WTC11 (cell line): ENCODE measurements at regions not wholly inside any gene's neighbourhood (a gene's known extent, or its start where the extent isn't known, plus 50 kb on each side); places are given as distances from the start of the nearest gene placed in this dataset.
A peak's percentile ranks its signal among the peaks of the same experiment; 100 is the strongest.

Source experiments
- ATAC-seq: fragments of 200-7000 bp; cut with Tn5 transposase; 2 replicates; pipeline ENCODE4 v1.10.0; 2021; ENCODE audit warnings: mild to moderate bottlenecking, moderate library complexity
- CTCF ChIA-PET: fragments of 300-600 bp; sonication (Branson Sonifier 250); formaldehyde crosslinking; loops from one replicate; lab custom pipeline; 2021; ENCODE audit warnings: antibody characterized with exemption; lab: Charles Lee
- POLR2A ChIA-PET: fragments of 350-600 bp; sonication (Branson Sonifier 250); formaldehyde crosslinking; loops from one replicate; lab custom pipeline; 2021; ENCODE audit warnings: antibody characterized with exemption; lab: Charles Lee
- DNase-seq: peaks from one replicate; pipeline ENCODE4 v3.0.0; 2021; ENCODE audit warnings: low spot score
- H3K27ac Mint-ChIP-seq: 2 replicates; pipeline ENCODE4 v1.8.0; 2021; ENCODE audit warnings: mixed read lengths
- H3K27me3 Mint-ChIP-seq: 2 replicates; pipeline ENCODE4 v1.8.0; 2021; ENCODE audit warnings: low read depth, mild to moderate bottlenecking, moderate library complexity, mixed read lengths
- H3K36me3 Mint-ChIP-seq: 2 replicates; pipeline ENCODE4 v1.8.0; 2021; ENCODE audit warnings: mixed read lengths
- H3K4me1 Mint-ChIP-seq: 2 replicates; pipeline ENCODE4 v1.8.0; 2022; ENCODE audit warnings: mixed read lengths
- H3K4me3 Mint-ChIP-seq: 2 replicates; pipeline ENCODE4 v1.8.0; 2021; ENCODE audit warnings: mild to moderate bottlenecking, moderate library complexity, mixed read lengths
- H3K9me3 Mint-ChIP-seq: 2 replicates; pipeline ENCODE4 v1.8.0; 2021; ENCODE audit warnings: mixed read lengths
- ATF1 ChIP-seq: sonication (generic); formaldehyde crosslinking; IDR thresholded peaks from 2 replicates; pipeline ENCODE4 v1.8.1; 2023; ENCODE audit warnings: mild to moderate bottlenecking, moderate library complexity, missing genetic modification reagents
- CREB1 ChIP-seq: sonication (generic); formaldehyde crosslinking; IDR thresholded peaks from 2 replicates; pipeline ENCODE4 v1.8.0; 2023; ENCODE audit warnings: mild to moderate bottlenecking, missing genetic modification reagents
- E2F1 ChIP-seq: sonication (generic); formaldehyde crosslinking; IDR thresholded peaks from 2 replicates; pipeline ENCODE4 v1.8.0; 2022; ENCODE audit warnings: mild to moderate bottlenecking, missing genetic modification reagents
- EMX1 ChIP-seq: fragments of 250-450 bp; sonication (Bioruptor Pico); IDR thresholded peaks from 2 replicates; pipeline ENCODE4 v1.8.0; 2021; ENCODE audit warnings: mild to moderate bottlenecking
- FOXJ3 ChIP-seq: sonication (generic); formaldehyde crosslinking; IDR thresholded peaks from 2 replicates; pipeline ENCODE4 v1.9.0; 2021; ENCODE audit warnings: missing genetic modification reagents, mild to moderate bottlenecking, borderline replicate concordance
- GABPB1 ChIP-seq: sonication (generic); formaldehyde crosslinking; IDR thresholded peaks from 2 replicates; pipeline ENCODE4 v1.8.1; 2023; ENCODE audit warnings: mild to moderate bottlenecking, missing genetic modification reagents
- GTF2I ChIP-seq: fragments of 250-450 bp; sonication (Bioruptor Pico); conservative IDR thresholded peaks from 2 replicates; pipeline ENCODE4 v1.4.0; 2021; ENCODE audit warnings: mild to moderate bottlenecking
- IRF2 ChIP-seq: sonication (generic); formaldehyde crosslinking; IDR thresholded peaks from 2 replicates; pipeline ENCODE4 v1.8.0; 2022; ENCODE audit warnings: low read depth, missing genetic modification reagents, borderline replicate concordance
- NFYB ChIP-seq: sonication (generic); formaldehyde crosslinking; conservative IDR thresholded peaks from 2 replicates; pipeline ENCODE4 v1.8.0; 2022; ENCODE audit warnings: low read depth, missing genetic modification reagents
- NR3C1 ChIP-seq: sonication (generic); formaldehyde crosslinking; conservative IDR thresholded peaks from 2 replicates; pipeline ENCODE4 v1.8.1; 2023; ENCODE audit warnings: low read depth, mild to moderate bottlenecking, missing genetic modification reagents
- RORB ChIP-seq: fragments of 250-450 bp; sonication (Bioruptor Pico); IDR thresholded peaks from 2 replicates; pipeline ENCODE4 v1.9.0; 2021; ENCODE audit warnings: mild to moderate bottlenecking
- SMAD4 ChIP-seq: sonication (generic); formaldehyde crosslinking; IDR thresholded peaks from 2 replicates; pipeline ENCODE4 v1.8.0; 2022; ENCODE audit warnings: mild to moderate bottlenecking, missing genetic modification reagents
- SOX15 ChIP-seq: fragments of 250-450 bp; sonication (Bioruptor Pico); IDR thresholded peaks from 2 replicates; pipeline ENCODE4 v1.9.0; 2021; ENCODE audit warnings: mild to moderate bottlenecking
- SP1 ChIP-seq: sonication (generic); formaldehyde crosslinking; conservative IDR thresholded peaks from 2 replicates; pipeline ENCODE4 v1.8.1; 2022; ENCODE audit warnings: missing genetic modification reagents
- TCF7 ChIP-seq: sonication (generic); formaldehyde crosslinking; IDR thresholded peaks from 2 replicates; pipeline ENCODE4 v1.8.0; 2022; ENCODE audit warnings: mild to moderate bottlenecking, low read depth, missing genetic modification reagents, moderate library complexity
- ZNF121 ChIP-seq: sonication (generic); formaldehyde crosslinking; IDR thresholded peaks from 2 replicates; pipeline ENCODE4 v1.8.0; 2023; ENCODE audit warnings: missing genetic modification reagents
- ZNF232 ChIP-seq: sonication (generic); formaldehyde crosslinking; IDR thresholded peaks from 2 replicates; pipeline ENCODE4 v1.8.0; 2022; ENCODE audit warnings: mild to moderate bottlenecking, missing genetic modification reagents
- ZNF317 ChIP-seq: sonication (generic); formaldehyde crosslinking; IDR thresholded peaks from 2 replicates; pipeline ENCODE4 v1.8.1; 2023; ENCODE audit warnings: low read depth, mild to moderate bottlenecking, moderate library complexity, missing genetic modification reagents, borderline replicate concordance
- ZNF425 ChIP-seq: fragments of 250-450 bp; sonication (Bioruptor Pico); conservative IDR thresholded peaks from 2 replicates; pipeline ENCODE4 v1.9.0; 2021; ENCODE audit warnings: mild to moderate bottlenecking
- ZNF671 ChIP-seq: fragments of 250-450 bp; sonication (Bioruptor Pico); IDR thresholded peaks from 2 replicates; pipeline ENCODE4 v1.8.0; 2021; ENCODE audit warnings: mild to moderate bottlenecking
- TF ChIP-seq, protein P1 (sequence below): sonication (generic); formaldehyde crosslinking; IDR thresholded peaks from 2 replicates; pipeline ENCODE4 v1.8.1; 2022; ENCODE audit warnings: low read depth, missing genetic modification reagents, borderline replicate concordance
- TF ChIP-seq, protein P2 (sequence below): sonication (generic); formaldehyde crosslinking; IDR thresholded peaks from 2 replicates; pipeline ENCODE4 v1.8.0; 2023; ENCODE audit warnings: missing genetic modification reagents, mild to moderate bottlenecking, borderline replicate concordance
- TF ChIP-seq, protein P3 (sequence below): fragments of 250-450 bp; sonication (Bioruptor Pico); IDR thresholded peaks from 2 replicates; pipeline ENCODE4 v1.8.0; 2021; ENCODE audit warnings: mild to moderate bottlenecking
- TF ChIP-seq, protein P4 (sequence below): sonication (generic); formaldehyde crosslinking; IDR thresholded peaks from 2 replicates; pipeline ENCODE4 v1.8.1; 2022; ENCODE audit warnings: missing genetic modification reagents, borderline replicate concordance

- TF ChIP-seq, protein P1, sequence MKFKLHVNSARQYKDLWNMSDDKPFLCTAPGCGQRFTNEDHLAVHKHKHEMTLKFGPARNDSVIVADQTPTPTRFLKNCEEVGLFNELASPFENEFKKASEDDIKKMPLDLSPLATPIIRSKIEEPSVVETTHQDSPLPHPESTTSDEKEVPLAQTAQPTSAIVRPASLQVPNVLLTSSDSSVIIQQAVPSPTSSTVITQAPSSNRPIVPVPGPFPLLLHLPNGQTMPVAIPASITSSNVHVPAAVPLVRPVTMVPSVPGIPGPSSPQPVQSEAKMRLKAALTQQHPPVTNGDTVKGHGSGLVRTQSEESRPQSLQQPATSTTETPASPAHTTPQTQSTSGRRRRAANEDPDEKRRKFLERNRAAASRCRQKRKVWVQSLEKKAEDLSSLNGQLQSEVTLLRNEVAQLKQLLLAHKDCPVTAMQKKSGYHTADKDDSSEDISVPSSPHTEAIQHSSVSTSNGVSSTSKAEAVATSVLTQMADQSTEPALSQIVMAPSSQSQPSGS, result no peak
- TF ChIP-seq RORB (CRISPR knock-in tag), result no peak
- TF ChIP-seq NFYB (CRISPR knock-in tag), result no peak
- TF ChIP-seq NR3C1 (CRISPR knock-in tag), result no peak
- no peak for TF ChIP-seq GTF2I (CRISPR knock-in tag)
- no peak for TF ChIP-seq TCF7
- TF ChIP-seq, protein P2, sequence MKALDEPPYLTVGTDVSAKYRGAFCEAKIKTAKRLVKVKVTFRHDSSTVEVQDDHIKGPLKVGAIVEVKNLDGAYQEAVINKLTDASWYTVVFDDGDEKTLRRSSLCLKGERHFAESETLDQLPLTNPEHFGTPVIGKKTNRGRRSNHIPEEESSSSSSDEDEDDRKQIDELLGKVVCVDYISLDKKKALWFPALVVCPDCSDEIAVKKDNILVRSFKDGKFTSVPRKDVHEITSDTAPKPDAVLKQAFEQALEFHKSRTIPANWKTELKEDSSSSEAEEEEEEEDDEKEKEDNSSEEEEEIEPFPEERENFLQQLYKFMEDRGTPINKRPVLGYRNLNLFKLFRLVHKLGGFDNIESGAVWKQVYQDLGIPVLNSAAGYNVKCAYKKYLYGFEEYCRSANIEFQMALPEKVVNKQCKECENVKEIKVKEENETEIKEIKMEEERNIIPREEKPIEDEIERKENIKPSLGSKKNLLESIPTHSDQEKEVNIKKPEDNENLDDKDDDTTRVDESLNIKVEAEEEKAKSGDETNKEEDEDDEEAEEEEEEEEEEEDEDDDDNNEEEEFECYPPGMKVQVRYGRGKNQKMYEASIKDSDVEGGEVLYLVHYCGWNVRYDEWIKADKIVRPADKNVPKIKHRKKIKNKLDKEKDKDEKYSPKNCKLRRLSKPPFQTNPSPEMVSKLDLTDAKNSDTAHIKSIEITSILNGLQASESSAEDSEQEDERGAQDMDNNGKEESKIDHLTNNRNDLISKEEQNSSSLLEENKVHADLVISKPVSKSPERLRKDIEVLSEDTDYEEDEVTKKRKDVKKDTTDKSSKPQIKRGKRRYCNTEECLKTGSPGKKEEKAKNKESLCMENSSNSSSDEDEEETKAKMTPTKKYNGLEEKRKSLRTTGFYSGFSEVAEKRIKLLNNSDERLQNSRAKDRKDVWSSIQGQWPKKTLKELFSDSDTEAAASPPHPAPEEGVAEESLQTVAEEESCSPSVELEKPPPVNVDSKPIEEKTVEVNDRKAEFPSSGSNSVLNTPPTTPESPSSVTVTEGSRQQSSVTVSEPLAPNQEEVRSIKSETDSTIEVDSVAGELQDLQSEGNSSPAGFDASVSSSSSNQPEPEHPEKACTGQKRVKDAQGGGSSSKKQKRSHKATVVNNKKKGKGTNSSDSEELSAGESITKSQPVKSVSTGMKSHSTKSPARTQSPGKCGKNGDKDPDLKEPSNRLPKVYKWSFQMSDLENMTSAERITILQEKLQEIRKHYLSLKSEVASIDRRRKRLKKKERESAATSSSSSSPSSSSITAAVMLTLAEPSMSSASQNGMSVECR, result no peak
Measured at GRCh38 chr3:144295613-144296012, 324.0 kb downstream of the DIPK2A start (continued).

DNA sequence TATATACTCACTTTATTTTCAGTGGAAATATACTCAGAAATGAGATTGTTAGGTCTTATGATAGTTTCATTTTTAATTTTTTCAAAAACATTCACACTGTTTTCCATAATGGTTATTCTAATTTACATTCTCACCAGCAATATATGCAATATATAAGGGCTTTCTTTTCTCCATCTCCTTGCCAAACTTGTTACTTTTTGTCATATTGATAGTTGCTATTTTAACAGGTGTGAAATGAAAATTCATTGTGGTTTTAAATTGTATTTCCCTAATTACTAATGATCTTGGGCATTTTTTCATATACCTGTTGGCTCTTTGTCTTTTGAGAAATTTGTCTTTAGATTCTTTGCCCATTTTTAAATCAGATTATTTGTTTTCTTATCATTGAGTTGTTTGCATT, 325.2 kb downstream of the DIPK2A start:
- peaks cover 2% of the 10 kb centered on the region for H3K9me3 Mint-ChIP-seq
- ChIA-PET POLR2A (no interaction called here), CTCF (no interaction called here)
- no peaks in the 10 kb centered on the region for H3K27me3 Mint-ChIP-seq
- peaks cover 5% of the 10 kb centered on the region for H3K4me1 Mint-ChIP-seq
- DNase-seq (no peak), ATAC-seq (no peak)
- TF ChIP-seq SMAD4 (CRISPR knock-in tag) (no peak), SOX15 (no peak)
- H3K27ac Mint-ChIP-seq, result no peak overlapping the region
- no peak overlapping the region for H3K4me3 Mint-ChIP-seq
- H3K36me3 Mint-ChIP-seq, result no peaks in the 10 kb centered on the region; the same call in 1 of the 2 replicates

DNA sequence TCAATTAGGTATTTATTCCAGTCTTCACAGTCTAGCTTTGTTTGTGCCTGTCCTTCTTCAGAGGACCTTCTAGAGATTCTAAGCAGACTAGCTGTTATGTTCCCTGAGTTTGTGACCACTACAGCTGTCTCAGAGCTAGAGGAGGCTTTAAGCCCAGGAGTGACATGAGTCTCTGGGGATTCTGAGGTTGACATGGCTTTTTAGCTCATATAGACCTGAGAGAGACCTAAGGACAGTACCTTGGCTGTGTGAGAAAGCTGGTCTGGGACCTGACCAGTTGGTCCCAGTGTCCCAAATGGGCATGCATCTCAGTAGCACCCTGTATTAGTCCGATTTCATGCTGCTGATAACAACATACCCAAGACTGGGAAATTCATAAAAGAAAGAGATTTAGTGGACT, 330.2 kb downstream of the DIPK2A start:
- POLR2A ChIA-PET, result no interaction called here
- DNase-seq (no peak), ATAC-seq (no peak)
- no peaks in the 10 kb centered on the region; the same call in 1 of the 2 replicates for H3K27me3 Mint-ChIP-seq
- peaks cover 35% of the 10 kb centered on the region for H3K9me3 Mint-ChIP-seq
- no peak overlapping the region for H3K4me3 Mint-ChIP-seq
- CTCF ChIA-PET, result no interaction called here
- H3K4me1 Mint-ChIP-seq, result peaks cover 5% of the 10 kb centered on the region
- H3K36me3 Mint-ChIP-seq, result peaks cover 20% of the 10 kb centered on the region
- peak overlapping the region; percentile 10; the same call in 1 of the 2 replicates for H3K27ac Mint-ChIP-seq
- TF ChIP-seq ZNF671 (CRISPR knock-in tag) (no peak), FOXJ3 (CRISPR knock-in tag) (no peak), IRF2 (CRISPR knock-in tag) (no peak), E2F1 (no peak), ZNF232 (CRISPR knock-in tag) (no peak), CREB1 (no peak), SP1 (CRISPR knock-in tag) (no peak), GTF2I (CRISPR knock-in tag) (no peak), EMX1 (CRISPR knock-in tag) (no peak), ATF1 (CRISPR knock-in tag) (no peak), ZNF317 (CRISPR knock-in tag) (no peak), NR3C1 (CRISPR knock-in tag) (no peak), ZNF425 (CRISPR knock-in tag) (no peak), GABPB1 (CRISPR knock-in tag) (no peak), ZNF121 (CRISPR knock-in tag) (no peak), RORB (CRISPR knock-in tag) (no peak)
- TF ChIP-seq, protein P3, sequence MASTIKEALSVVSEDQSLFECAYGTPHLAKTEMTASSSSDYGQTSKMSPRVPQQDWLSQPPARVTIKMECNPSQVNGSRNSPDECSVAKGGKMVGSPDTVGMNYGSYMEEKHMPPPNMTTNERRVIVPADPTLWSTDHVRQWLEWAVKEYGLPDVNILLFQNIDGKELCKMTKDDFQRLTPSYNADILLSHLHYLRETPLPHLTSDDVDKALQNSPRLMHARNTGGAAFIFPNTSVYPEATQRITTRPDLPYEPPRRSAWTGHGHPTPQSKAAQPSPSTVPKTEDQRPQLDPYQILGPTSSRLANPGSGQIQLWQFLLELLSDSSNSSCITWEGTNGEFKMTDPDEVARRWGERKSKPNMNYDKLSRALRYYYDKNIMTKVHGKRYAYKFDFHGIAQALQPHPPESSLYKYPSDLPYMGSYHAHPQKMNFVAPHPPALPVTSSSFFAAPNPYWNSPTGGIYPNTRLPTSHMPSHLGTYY (CRISPR knock-in tag), result no peak
- TF ChIP-seq, protein P4, sequence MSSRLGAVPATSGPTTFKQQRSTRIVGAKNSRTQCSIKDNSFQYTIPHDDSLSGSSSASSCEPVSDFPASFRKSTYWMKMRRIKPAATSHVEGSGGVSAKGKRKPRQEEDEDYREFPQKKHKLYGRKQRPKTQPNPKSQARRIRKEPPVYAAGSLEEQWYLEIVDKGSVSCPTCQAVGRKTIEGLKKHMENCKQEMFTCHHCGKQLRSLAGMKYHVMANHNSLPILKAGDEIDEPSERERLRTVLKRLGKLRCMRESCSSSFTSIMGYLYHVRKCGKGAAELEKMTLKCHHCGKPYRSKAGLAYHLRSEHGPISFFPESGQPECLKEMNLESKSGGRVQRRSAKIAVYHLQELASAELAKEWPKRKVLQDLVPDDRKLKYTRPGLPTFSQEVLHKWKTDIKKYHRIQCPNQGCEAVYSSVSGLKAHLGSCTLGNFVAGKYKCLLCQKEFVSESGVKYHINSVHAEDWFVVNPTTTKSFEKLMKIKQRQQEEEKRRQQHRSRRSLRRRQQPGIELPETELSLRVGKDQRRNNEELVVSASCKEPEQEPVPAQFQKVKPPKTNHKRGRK (CRISPR knock-in tag), result no peak
